ENCODE measurements at regions not wholly inside any gene's neighbourhood (a gene's known extent, or its start where the extent isn't known, plus 50 kb on each side); places are given as distances from the start of the nearest gene placed in this dataset.

- 89% methylated on average over 2 of the region's 2 CpGs; no CpG with 5 or more reads in 1 of the 2 experiments for WGBS, 2 experiments (ENCODE audit: extremely low coverage in 1 of 2, insufficient coverage in 1 of 2, insufficient read length in 1 of 2, insufficient replicate concordance in 2 of 2, low coverage in 1 of 2, low lambda C conversion rate in 2 of 2, missing lambda C conversion rate in 1 of 2)
- Histone ChIP-seq H3K23me2 (ENCODE audit: low read depth, low read length) (no peaks in the 10 kb centered on the region), H3K79me1 (ENCODE audit: low read depth, low read length) (no peaks in the 10 kb centered on the region), H3K4me3 (ENCODE audit: extremely low read depth in 1 of 4, insufficient read depth in 2 of 4, low read depth in 3 of 4, low read length in 4 of 4) (no peak overlapping the region), H3K14ac (ENCODE audit: insufficient read length) (no peak overlapping the region), H3K4me1 (replicated peaks in 1 of 4; ENCODE audit: control insufficient read depth in 3 of 4, insufficient read depth in 4 of 4, low read length in 3 of 4) (no peaks in the 10 kb centered on the region), H3K36me3 (ENCODE audit: control insufficient read depth in 2 of 4, insufficient read depth in 4 of 4, low read length in 3 of 4) (no peaks in the 10 kb centered on the region), H2BK15ac (ENCODE audit: low read length) (no peak overlapping the region), H3K79me2 (ENCODE audit: control insufficient read depth in 1 of 2, insufficient read depth in 2 of 2, low read length in 2 of 2) (no peaks in the 10 kb centered on the region), H2BK12ac (ENCODE audit: low read depth, low read length) (no peak overlapping the region), H4K20me1 (replicated peaks in 1 of 2; ENCODE audit: control insufficient read depth in 1 of 2, insufficient read depth in 2 of 2, low read length in 2 of 2) (no peaks in the 10 kb centered on the region), H3K4ac (replicated peaks; ENCODE audit: insufficient read length, low read depth, low read length) (no peak overlapping the region), H3K18ac (ENCODE audit: extremely low read depth, low read length) (no peak overlapping the region), H2BK5ac (ENCODE audit: low read depth, low read length) (no peak overlapping the region), H2AFZ (ENCODE audit: low read length) (no peak overlapping the region), H4K5ac (ENCODE audit: insufficient read length, low read depth, low read length) (no peak overlapping the region), H3K27me3 (replicated peaks in 1 of 4; ENCODE audit: control insufficient read depth in 3 of 4, extremely low read depth in 1 of 4, insufficient read depth in 3 of 4, low read length in 3 of 4) (no peaks in the 10 kb centered on the region), H3K23ac (ENCODE audit: insufficient read length) (no peak overlapping the region), H2BK20ac (ENCODE audit: low read length) (no peak overlapping the region), H3K9ac (replicated peaks in 1 of 4; ENCODE audit: extremely low read depth in 1 of 4, low read depth in 3 of 4, low read length in 3 of 4) (no peak overlapping the region), H3K56ac (replicated peaks; ENCODE audit: insufficient read length, low read depth, low read length) (no peak overlapping the region), H3K4me2 (ENCODE audit: insufficient read depth in 1 of 2, low read depth in 2 of 2, low read length in 2 of 2) (no peak overlapping the region), H4K8ac (ENCODE audit: extremely low read depth, insufficient read depth, low read length) (no peak overlapping the region), H2BK120ac (replicated peaks; ENCODE audit: low read depth, low read length) (no peak overlapping the region), H2AK5ac (ENCODE audit: low read depth, low read length) (no peak overlapping the region), H3K27ac (ENCODE audit: low read depth, low read length) (no peak overlapping the region), H3K9me3 (ENCODE audit: insufficient read depth in 2 of 2, low read depth in 1 of 2, low read length in 1 of 2) (no peaks in the 10 kb centered on the region), H4K91ac (replicated peaks; ENCODE audit: insufficient read length, low read length) (no peak overlapping the region)
- CTCF ChIA-PET (ENCODE audit: partially characterized antibody), result no interaction called here
- DNase-seq (ENCODE audit: low read depth in 1 of 2, low spot score in 2 of 2) (no peak), FAIRE-seq (no peak)
- TF ChIP-seq ATF3 (IDR thresholded peaks at IDR 0.05; ENCODE audit: insufficient read depth, low read depth, low read length) (no peak), CBX8 (IDR thresholded peaks at IDR 0.05; ENCODE audit: borderline replicate concordance, low read depth, low read length) (no peak), POLR2A (IDR thresholded peaks at IDR 0.05; ENCODE audit: control extremely low read depth in 1 of 2, low read depth in 2 of 2, low read length in 2 of 2) (no peak), SUZ12 (IDR thresholded peaks at IDR 0.05; ENCODE audit: low read length) (no peak), CHD2 (IDR thresholded peaks at IDR 0.05; ENCODE audit: low read length) (no peak)
- POLR2A ChIA-PET (ENCODE audit: partially characterized antibody), result no interaction called here
Observed at GRCh38 chr5:131021646-131022045, 143.4 kb downstream of the HINT1 start.

All from H1 (cell line).